Parathyroid adenoma (tissue), 2 donors: ENCODE measurements at regions not wholly inside any gene's neighbourhood (a gene's known extent, or its start where the extent isn't known, plus 50 kb on each side); places are given as distances from the start of the nearest gene placed in this dataset.

Experiments used
- H2AFZ ChIP-seq: fragments of 300-600 bp; sonication (generic); one replicate; pipeline ENCODE4 v1.7.0; 2017; ENCODE audit warnings: antibody characterized with exemption, mild to moderate bottlenecking
- H3K27ac ChIP-seq: fragments of 300-600 bp; sonication (generic); one replicate; pipeline ENCODE4 v1.7.0; 2017
- H3K27me3 ChIP-seq: fragments of 300-600 bp; sonication (generic); one replicate; pipeline ENCODE4 v1.7.0; 2017; ENCODE audit warnings: low read length; ENCODE audit not compliant: control insufficient read depth, insufficient read depth
- H3K36me3 ChIP-seq: fragments of 300-600 bp; sonication (generic); one replicate; pipeline ENCODE4 v1.7.0; 2017; ENCODE audit warnings: low read length; ENCODE audit not compliant: control insufficient read depth, insufficient read depth
- H3K4me1 ChIP-seq: fragments of 300-600 bp; sonication (generic); one replicate; pipeline ENCODE4 v1.7.0; 2017; ENCODE audit warnings: control low read depth
- H3K4me2 ChIP-seq: fragments of 300-600 bp; sonication (generic); one replicate; pipeline ENCODE4 v1.7.0; 2017; ENCODE audit warnings: low read length
- H3K4me3 ChIP-seq: fragments of 300-600 bp; sonication (generic); one replicate; pipeline ENCODE4 v1.7.0; 2017; ENCODE audit warnings: low read depth, low read length
- H3K79me2 ChIP-seq: fragments of 300-600 bp; sonication (generic); one replicate; pipeline ENCODE4 v1.7.0; 2017; ENCODE audit warnings: control low read depth
- H3K9ac ChIP-seq: fragments of 300-600 bp; sonication (generic); one replicate; pipeline ENCODE4 v1.7.0; 2017; ENCODE audit warnings: mild to moderate bottlenecking
- H3K9me3 ChIP-seq: fragments of 300-600 bp; sonication (generic); one replicate; pipeline ENCODE4 v1.7.0; 2017; ENCODE audit warnings: low read length; ENCODE audit not compliant: control insufficient read depth
- TF ChIP-seq, protein P1 (sequence below): fragments of 300-600 bp; sonication (generic); IDR thresholded peaks from one replicate; pipeline ENCODE4 v1.7.0; 2017; ENCODE audit warnings: antibody characterized with exemption, mild to moderate bottlenecking
- donor health status: primary hyperparathyroidism.

- H3K27ac ChIP-seq = peak overlapping the region; percentile 15
- no peak overlapping the region for H3K4me2 ChIP-seq
Observed at GRCh38 chr2:120525056-120526046, 179.4 kb downstream of the INHBB start.

GRCh38 chr2:120526047-120526562, 180.2 kb downstream of the INHBB start:
- H3K4me1 ChIP-seq = no peaks in the 10 kb centered on the region
- peaks cover 4% of the 10 kb centered on the region for H3K27me3 ChIP-seq
- H3K4me2 ChIP-seq = no peak overlapping the region
- H3K9ac ChIP-seq = no peak overlapping the region
- no peak overlapping the region for H2AFZ ChIP-seq
- no peaks in the 10 kb centered on the region for H3K9me3 ChIP-seq
- H3K27ac ChIP-seq = peak overlapping the region; percentile 15
- H3K79me2 ChIP-seq = no peaks in the 10 kb centered on the region
- H3K4me3 ChIP-seq = no peak overlapping the region
- TF ChIP-seq, protein P1, sequence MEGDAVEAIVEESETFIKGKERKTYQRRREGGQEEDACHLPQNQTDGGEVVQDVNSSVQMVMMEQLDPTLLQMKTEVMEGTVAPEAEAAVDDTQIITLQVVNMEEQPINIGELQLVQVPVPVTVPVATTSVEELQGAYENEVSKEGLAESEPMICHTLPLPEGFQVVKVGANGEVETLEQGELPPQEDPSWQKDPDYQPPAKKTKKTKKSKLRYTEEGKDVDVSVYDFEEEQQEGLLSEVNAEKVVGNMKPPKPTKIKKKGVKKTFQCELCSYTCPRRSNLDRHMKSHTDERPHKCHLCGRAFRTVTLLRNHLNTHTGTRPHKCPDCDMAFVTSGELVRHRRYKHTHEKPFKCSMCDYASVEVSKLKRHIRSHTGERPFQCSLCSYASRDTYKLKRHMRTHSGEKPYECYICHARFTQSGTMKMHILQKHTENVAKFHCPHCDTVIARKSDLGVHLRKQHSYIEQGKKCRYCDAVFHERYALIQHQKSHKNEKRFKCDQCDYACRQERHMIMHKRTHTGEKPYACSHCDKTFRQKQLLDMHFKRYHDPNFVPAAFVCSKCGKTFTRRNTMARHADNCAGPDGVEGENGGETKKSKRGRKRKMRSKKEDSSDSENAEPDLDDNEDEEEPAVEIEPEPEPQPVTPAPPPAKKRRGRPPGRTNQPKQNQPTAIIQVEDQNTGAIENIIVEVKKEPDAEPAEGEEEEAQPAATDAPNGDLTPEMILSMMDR = no peak
- no peaks in the 10 kb centered on the region for H3K36me3 ChIP-seq

More at GRCh38 chr2:120525056-120526046, 179.4 kb downstream of the INHBB start:
- no peaks in the 10 kb centered on the region for H3K4me1 ChIP-seq
- H3K79me2 ChIP-seq = no peaks in the 10 kb centered on the region
- H3K36me3 ChIP-seq = no peaks in the 10 kb centered on the region
- no peak overlapping the region for H2AFZ ChIP-seq
- H3K9ac ChIP-seq = no peak overlapping the region
- peaks cover 4% of the 10 kb centered on the region for H3K27me3 ChIP-seq
- H3K9me3 ChIP-seq = no peaks in the 10 kb centered on the region
- no peak overlapping the region for H3K4me3 ChIP-seq
- TF ChIP-seq, protein P1 = no peak

DNA sequence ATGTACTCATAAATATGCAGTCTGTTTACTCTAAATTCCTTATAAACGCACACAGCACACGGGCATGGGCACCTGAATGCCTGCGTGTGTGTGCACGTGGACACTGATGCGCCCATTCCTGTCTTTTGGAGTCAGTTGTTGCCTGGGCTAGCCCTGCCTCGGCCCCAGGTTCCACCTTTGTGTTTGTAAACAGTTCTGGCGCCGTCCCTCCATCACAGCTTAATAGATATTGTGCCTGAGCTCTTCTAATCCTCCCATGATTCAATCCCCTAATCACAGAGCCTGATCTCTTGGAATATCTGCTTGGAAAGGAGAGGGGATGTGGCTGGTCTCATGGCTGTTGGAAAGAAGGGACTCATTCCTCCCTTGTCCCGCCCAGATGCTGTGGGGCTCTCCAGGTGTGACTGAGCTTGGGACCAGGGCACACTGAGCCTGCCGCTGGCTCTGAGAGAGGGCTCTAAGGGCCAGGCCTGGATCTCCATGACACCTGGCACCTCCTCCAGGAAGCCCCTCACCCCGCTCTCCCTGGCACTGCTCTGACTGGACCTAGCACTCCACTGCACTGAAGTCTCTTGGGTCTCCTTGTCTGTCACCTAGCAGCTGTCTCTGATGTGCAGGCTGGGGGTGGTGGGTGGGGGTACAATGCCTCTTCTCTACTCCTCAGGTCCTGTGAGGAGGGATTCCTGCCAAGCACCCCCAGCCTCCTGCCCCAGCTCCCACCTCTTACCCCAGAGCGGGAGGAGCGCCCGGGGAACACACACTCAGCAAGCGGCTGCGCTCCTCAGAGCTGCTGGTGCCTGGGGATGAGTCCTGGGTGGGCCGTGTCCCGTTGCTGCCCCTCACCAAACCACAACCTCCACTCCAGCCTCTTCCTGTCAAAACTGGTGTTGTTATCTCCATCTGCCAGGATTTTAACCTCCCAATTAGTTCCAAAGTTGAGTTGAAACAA, 181.3 kb downstream of the INHBB start:
- no peak overlapping the region for H3K4me3 ChIP-seq
- no peaks in the 10 kb centered on the region for H3K9me3 ChIP-seq
- TF ChIP-seq, protein P1 = no peak
- no peak overlapping the region for H3K9ac ChIP-seq
- H3K79me2 ChIP-seq = no peaks in the 10 kb centered on the region
- H3K36me3 ChIP-seq = no peaks in the 10 kb centered on the region
- no peak overlapping the region for H3K27ac ChIP-seq
- no peak overlapping the region for H2AFZ ChIP-seq
- no peaks in the 10 kb centered on the region for H3K27me3 ChIP-seq
- no peak overlapping the region for H3K4me2 ChIP-seq
- H3K4me1 ChIP-seq = no peaks in the 10 kb centered on the region

- Histone ChIP-seq H3K9me3 (no peaks in the 10 kb centered on the region), H3K36me3 (no peaks in the 10 kb centered on the region), H3K79me2 (no peaks in the 10 kb centered on the region), H3K4me3 (no peak overlapping the region), H3K4me2 (no peak overlapping the region), H3K9ac (no peak overlapping the region), H2AFZ (no peak overlapping the region), H3K4me1 (no peaks in the 10 kb centered on the region), H3K27me3 (no peaks in the 10 kb centered on the region), H3K27ac (no peak overlapping the region)
- TF ChIP-seq, protein P1 = no peak
Observed at GRCh38 chr2:120528051-120528692, 182.2 kb downstream of the INHBB start.
